HG02798 (cell line): ENCODE measurements at regions not wholly inside any gene's neighbourhood (a gene's known extent, or its start where the extent isn't known, plus 50 kb on each side); places are given as distances from the start of the nearest gene placed in this dataset.
"Not testable (repeated sequence)": the region's sequence is repeated elsewhere in the genome, so short reads cannot be mapped to it uniquely, and the experiment has no call there.

ENCODE experiments used
- ATAC-seq: cut with Tn5 transposase; IDR thresholded peaks from one replicate; pipeline ENCODE4 v1.9.1; 2021; ENCODE audit warnings: mild to moderate bottlenecking; ENCODE audit not compliant: unreplicated experiment, poor library complexity

GRCh38 chr12:115817389-115817788, 460.1 kb downstream of the MED13L start:
- ATAC-seq = no peak

GRCh38 chr12:115815924-115816323, 461.6 kb downstream of the MED13L start:
- ATAC-seq = no peak

DNA sequence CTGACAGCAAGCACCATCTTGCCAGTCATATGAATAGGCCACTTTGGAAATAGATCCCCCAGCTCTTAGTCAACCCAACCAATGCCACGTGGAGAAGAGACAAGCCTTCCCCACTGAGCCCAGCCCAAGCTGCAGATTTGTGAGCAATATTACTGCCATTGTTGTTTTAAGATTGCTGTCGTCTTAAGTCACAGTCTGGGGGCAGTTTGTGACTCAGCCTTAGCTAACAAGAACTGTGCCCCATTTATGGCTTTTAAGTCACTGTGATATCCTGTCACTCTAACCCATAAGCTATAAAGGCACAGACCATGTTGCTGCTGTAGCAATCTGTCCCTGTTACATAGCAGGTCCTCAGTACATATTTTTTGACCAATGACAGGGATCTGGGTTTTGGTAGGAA, 464.2 kb downstream of the MED13L start:
- no peak for ATAC-seq

DNA sequence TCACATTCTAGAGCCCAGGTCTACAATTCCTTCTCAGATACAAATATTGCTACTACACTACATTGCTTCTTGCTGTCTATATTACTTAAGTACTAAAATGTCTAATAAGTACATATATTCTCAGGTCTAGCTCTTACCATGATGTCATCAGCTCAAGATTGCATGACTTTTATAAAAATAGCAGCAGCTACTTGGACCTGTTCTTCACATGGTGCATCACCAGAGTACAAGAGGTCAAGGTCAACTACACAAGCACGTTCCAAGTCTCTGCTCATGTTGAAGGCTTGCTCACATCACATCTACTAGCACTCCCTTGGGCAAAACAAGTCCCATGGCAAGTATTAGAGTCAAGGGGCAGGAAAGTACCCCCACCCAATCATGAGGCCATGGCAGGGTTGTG, 465.6 kb downstream of the MED13L start:
- no peak for ATAC-seq

DNA sequence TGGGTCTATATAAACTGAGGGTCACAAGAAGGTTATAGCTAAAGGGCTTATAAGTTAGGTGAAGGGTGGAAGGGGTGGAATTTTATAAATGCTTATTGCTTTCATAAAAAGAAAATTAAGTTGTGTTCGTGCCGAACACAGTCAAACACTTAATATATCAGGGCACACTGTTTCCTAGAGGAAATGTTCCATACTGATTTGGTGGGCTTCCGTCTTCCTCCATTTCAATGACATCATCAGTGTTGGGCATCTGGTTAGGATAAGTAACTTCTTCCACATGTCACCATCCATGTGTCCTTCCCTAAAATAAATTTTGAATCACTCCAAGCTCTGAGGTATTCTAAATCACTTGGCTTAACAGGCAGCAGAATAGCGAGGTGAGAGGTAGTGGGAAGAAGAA, 466.4 kb downstream of the MED13L start:
- no peak for ATAC-seq

GRCh38 chr12:115810122-115810901, 467.2 kb downstream of the MED13L start:
- no peak for ATAC-seq

DNA sequence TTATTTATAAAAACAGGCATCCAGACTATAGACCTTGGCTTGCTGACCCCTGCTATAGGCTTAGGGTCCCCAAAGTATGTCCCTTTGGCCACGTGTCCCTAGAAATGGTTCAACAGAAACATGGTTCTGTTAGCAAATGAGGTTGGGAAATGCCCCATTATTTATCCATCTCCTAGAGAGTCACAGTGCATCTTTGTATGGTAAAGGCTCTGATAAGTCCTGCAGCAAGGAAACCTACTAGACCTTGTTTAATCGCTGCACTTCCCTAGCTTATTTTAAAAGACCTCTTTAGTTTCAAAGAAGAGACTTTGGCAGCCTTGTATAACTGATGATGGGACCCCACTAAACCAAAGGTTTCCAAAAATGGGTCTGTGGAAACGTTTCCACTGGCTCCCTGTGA, 471.5 kb downstream of the MED13L start:
- ATAC-seq = no peak

- no peak for ATAC-seq
These were observed 474.7 kb downstream of the MED13L start for GRCh38 chr12:115802767-115803166.

GRCh38 chr12:115801871-115802270, 475.6 kb downstream of the MED13L start:
- no peak for ATAC-seq

GRCh38 chr12:115799610-115800009, 477.9 kb downstream of the MED13L start:
- ATAC-seq = no peak

- no peak for ATAC-seq
These were observed 479.1 kb downstream of the MED13L start for GRCh38 chr12:115798309-115798917.

- no peak for ATAC-seq
These were observed 482.8 kb downstream of the MED13L start for GRCh38 chr12:115794659-115795081.

DNA sequence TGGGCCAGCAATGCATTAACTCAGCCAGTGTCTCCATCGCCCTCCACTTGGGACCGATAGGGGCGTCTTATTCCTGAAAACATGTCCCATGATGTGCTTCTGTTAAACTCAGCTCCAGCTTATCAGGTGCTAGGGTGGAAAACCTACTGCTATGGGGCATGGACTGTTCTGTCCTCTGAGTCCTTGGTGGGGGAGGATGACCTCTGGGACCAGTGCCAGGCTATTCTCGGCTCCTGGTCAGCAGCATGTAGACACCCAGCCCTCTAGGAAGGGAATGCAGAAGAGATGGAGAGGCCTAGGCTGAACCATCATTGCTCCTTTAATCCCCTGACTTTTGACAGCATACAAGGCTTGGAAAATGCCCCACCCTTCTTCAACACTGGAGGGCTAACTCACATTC, 486.2 kb downstream of the MED13L start:
- no peak for ATAC-seq

GRCh38 chr12:115790526-115790925, 487.0 kb downstream of the MED13L start:
- ATAC-seq = no peak

DNA sequence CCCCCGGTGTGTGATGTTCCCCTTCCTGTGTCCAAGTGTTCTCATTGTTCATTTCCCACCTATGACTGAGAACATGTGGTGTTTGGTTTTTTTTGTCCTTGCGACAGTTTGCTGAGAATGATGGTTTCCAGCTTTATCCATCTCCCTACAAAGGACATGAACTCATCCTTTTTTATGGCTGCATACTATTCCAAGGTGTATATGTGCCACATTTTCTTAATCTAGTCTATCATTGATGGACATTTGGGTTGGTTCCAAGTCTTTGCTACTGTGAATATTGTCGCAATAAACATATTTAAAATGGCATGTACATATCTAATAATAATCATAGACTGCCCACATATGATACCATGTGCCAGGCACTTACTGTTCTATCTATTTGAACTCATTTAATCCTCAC, 491.0 kb downstream of the MED13L start:
- ATAC-seq = not testable (repeated sequence)

- no peak for ATAC-seq
These were observed 491.9 kb downstream of the MED13L start for GRCh38 chr12:115785548-115785947.

DNA sequence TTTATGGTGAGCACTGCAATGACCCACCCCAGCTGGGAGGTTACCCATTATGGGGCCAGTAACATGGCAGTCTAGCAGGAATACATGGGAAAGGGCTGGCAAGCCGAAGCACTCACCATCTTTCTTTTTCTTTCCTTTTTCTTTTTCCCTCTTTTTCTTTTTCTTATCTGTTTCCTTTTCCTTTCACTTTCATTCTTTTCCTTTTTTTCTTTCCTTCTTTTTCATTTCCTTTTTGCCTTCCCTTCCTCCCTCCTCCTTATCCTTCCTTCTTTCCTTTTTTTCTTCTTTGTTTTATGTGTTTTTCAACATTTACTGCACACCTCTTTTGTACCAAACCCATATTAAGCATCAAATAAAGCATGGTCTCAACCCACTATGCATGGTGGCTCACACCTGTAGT, 501.1 kb downstream of the MED13L start:
- ATAC-seq = no peak

- no peak for ATAC-seq
These were observed 503.2 kb downstream of the MED13L start for GRCh38 chr12:115774148-115774895.

DNA sequence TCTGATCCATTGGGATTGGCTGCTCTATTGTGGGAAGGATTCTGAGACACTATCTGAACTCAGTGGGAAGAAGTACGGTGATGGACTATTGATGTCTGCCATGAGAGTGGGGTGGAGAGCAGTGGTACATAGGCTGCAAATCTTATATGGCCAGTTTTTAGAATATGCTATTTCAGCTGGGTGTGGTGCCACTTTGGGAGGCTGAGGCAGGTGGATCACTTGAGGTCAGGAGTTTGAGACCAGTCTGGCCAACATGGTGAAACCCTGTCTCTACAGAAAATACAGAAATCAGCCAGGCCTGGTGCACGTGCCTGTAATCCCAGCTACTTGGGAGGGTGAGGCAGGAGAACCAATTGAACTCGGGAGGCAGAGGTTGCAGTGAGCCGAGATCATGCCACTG, 505.9 kb downstream of the MED13L start:
- ATAC-seq = no peak

DNA sequence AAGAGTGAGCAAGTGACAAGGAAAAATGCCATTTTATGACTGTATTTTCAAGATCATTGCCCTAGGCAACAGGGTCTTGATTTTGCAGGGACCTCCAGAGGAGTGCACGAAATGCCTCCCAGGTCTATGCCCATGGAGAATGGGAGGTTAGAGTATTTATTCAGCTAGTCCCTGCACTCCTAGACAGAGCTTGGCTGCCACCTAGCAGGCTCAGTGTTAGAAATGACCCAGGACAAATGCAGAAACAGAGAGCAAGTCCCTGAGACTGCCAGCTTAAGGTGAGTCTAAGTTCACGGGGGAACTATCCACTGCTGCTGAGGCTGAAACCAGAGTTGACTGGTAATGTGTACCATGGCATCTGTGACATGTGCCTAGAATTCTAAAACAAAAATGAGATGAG, 506.4 kb downstream of the MED13L start:
- no peak for ATAC-seq

- ATAC-seq = no peak
These were observed 506.9 kb downstream of the MED13L start for GRCh38 chr12:115770643-115771042.
